Upper lobe of right lung (tissue), 1 donor: ENCODE measurements at regions not wholly inside any gene's neighbourhood (a gene's known extent, or its start where the extent isn't known, plus 50 kb on each side); places are given as distances from the start of the nearest gene placed in this dataset.
A peak's percentile ranks its signal among the peaks of the same experiment; 100 is the strongest.
"Not testable (repeated sequence)": the region's sequence is repeated elsewhere in the genome, so short reads cannot be mapped to it uniquely, and the experiment has no call there.

Experiments
- ATAC-seq: fragments of 200-7000 bp; cut with Tn5 transposase; one replicate; pipeline ENCODE4 v1.9.1; 2020; ENCODE audit warnings: mild to moderate bottlenecking, moderate library complexity
- DNase-seq: peaks from one replicate; pipeline ENCODE4 v3.0.0-alpha.2; 2020
- H3K27ac ChIP-seq: fragments of 200-600 bp; one replicate; pipeline ENCODE4 v1.8.0; 2022
- H3K27me3 ChIP-seq: fragments of 200-600 bp; one replicate; pipeline ENCODE4 v1.8.0; 2022; ENCODE audit warnings: mild to moderate bottlenecking
- H3K36me3 ChIP-seq: fragments of 200-600 bp; one replicate; pipeline ENCODE4 v1.8.0; 2022
- H3K4me1 ChIP-seq: fragments of 200-600 bp; one replicate; pipeline ENCODE4 v1.8.0; 2022
- H3K4me3 ChIP-seq: fragments of 200-600 bp; one replicate; pipeline ENCODE4 v1.8.0; 2022; ENCODE audit warnings: mild to moderate bottlenecking
- H3K9me3 ChIP-seq: fragments of 200-600 bp; one replicate; pipeline ENCODE4 v1.8.0; 2022
- CTCF ChIP-seq: fragments of 200-600 bp; IDR thresholded peaks from one replicate; pipeline ENCODE4 v1.8.0; 2022; ENCODE audit warnings: antibody characterized with exemption
- intact Hi-C: fragments of 100-400 bp; cut with DNase I; formaldehyde crosslinking; loops from one replicate; pipeline ENCODE4 v1.11.0; 2022
- donor health status: DM: no; HTN: yes; CAD: no; lungs with severe emphysema.

- DNase-seq (no peak), ATAC-seq (peak; percentile 72)
- H3K27ac ChIP-seq, result no peak overlapping the region
- H3K36me3 ChIP-seq, result no peaks in the 10 kb centered on the region
- no peak for TF ChIP-seq CTCF
- intact Hi-C loops, result no loop called here
- no peaks in the 10 kb centered on the region for H3K9me3 ChIP-seq
- H3K27me3 ChIP-seq, result no peaks in the 10 kb centered on the region
- no peak overlapping the region for H3K4me3 ChIP-seq
- H3K4me1 ChIP-seq, result peaks cover 6% of the 10 kb centered on the region
Observed at GRCh38 chr10:26931223-26931622, 70.5 kb upstream of the ABI1 start.

- H3K27ac ChIP-seq, intact Hi-C loops, H3K4me1 ChIP-seq: not testable (repeated sequence)
Observed at GRCh38 chr10:26922824-26923223, 62.1 kb upstream of the ABI1 start.

GRCh38 chr10:26919156-26919860 is 58.5 kb upstream of the ABI1 start:
- ATAC-seq, H3K36me3 ChIP-seq, H3K4me1 ChIP-seq, H3K9me3 ChIP-seq, H3K27ac ChIP-seq, intact Hi-C loops, DNase-seq, H3K4me3 ChIP-seq, H3K27me3 ChIP-seq: not testable (repeated sequence)

More at GRCh38 chr10:26922824-26923223, 62.1 kb upstream of the ABI1 start:
- H3K4me3 ChIP-seq, H3K9me3 ChIP-seq, H3K27me3 ChIP-seq, DNase-seq, ATAC-seq, H3K36me3 ChIP-seq: not testable (repeated sequence)

GRCh38 chr10:26914898-26915297 is 54.1 kb upstream of the ABI1 start:
- DNase-seq (no peak), ATAC-seq (no peak)
- Histone ChIP-seq H3K27me3 (no peaks in the 10 kb centered on the region), H3K4me3 (no peak overlapping the region), H3K36me3 (no peaks in the 10 kb centered on the region), H3K27ac (no peak overlapping the region), H3K9me3 (no peaks in the 10 kb centered on the region), H3K4me1 (no peaks in the 10 kb centered on the region)
- intact Hi-C loops, result no loop called here
- TF ChIP-seq CTCF, result no peak

DNA sequence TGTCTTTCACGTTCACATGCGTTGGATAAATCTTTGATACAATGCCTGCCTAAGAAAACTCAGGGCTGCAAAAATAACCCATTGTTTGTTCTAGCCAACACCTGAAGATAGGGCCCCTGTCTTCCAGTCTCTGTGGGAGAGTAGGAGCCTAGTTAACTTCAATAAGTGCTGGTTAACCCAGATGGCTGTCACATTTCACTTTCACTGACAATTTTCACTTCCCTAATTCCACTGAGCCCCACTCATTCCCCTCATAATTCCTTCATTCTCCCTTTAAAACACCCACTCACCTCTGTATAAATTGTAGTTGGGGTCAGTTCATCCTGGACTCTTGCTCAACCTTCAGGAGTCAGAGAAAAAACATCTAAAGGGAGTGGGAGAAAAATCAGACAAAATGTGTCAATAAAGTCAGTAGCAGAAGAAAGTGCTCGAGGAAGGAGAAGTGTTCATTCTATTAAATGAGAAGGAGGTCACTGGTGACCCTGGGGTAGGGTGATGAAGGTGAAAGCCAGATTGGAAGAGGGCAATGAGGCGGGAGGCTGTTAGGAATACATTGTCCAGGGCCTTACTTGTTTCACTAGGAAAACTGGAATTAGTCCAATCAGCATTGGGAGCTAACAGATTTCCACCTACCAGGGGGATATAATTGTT is 51.2 kb upstream of the ABI1 start:
- Histone ChIP-seq H3K36me3 (no peaks in the 10 kb centered on the region), H3K27ac (no peak overlapping the region), H3K4me1 (no peaks in the 10 kb centered on the region), H3K4me3 (no peak overlapping the region), H3K27me3 (no peaks in the 10 kb centered on the region), H3K9me3 (no peaks in the 10 kb centered on the region)
- no peak for ATAC-seq
- DNase-seq, result no peak
- TF ChIP-seq CTCF, result no peak
- intact Hi-C loops, result no loop called here
